HG02610 (cell line): ENCODE measurements at regions not wholly inside any gene's neighbourhood (a gene's known extent, or its start where the extent isn't known, plus 50 kb on each side); places are given as distances from the start of the nearest gene placed in this dataset.
"Not testable (repeated sequence)": the region's sequence is repeated elsewhere in the genome, so short reads cannot be mapped to it uniquely, and the experiment has no call there.

ENCODE experiments used
- ATAC-seq: cut with Tn5 transposase; IDR thresholded peaks from one replicate; pipeline ENCODE4 v1.9.1; 2021; ENCODE audit warnings: mild to moderate bottlenecking, moderate library complexity; ENCODE audit not compliant: unreplicated experiment

DNA sequence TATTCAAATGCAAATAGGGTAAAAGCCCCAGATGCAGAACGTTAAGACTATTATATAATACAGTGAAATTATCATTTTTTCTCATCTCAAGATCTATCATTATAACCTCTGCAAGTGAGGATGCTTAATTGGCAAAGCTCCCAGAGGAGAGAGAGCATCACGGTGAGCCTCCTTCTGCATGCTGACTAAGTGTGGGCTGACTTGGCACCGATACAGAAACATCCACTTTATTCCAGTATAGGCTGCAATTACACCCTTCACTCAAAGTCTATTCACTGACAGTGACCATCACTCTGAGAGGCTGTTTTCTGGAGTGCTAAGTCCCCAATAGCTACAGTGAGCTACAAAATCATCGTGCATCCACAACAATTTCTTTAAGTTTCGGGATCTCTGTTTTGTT lies 171.1 kb upstream of the NBPF9 start:
- ATAC-seq, result not testable (repeated sequence)

DNA sequence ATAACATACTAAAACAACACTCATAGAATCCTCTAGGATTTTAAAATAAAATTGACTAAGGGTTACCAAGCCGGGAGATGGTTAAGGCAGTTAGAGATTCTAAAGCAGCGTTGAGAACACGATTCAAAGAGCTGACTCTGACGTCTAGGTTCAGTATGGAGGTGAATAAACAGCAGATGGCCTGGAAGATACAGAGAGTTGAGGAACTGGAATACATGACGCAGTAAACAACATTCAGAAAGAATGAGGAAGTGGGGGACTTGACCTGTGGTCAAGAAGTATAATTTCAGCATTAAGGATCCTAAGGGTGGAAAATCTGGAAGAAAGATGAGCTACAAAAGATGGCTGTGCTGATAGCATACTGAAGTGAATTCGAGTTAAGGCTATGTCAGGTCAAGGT lies 172.5 kb upstream of the NBPF9 start:
- not testable (repeated sequence) for ATAC-seq

DNA sequence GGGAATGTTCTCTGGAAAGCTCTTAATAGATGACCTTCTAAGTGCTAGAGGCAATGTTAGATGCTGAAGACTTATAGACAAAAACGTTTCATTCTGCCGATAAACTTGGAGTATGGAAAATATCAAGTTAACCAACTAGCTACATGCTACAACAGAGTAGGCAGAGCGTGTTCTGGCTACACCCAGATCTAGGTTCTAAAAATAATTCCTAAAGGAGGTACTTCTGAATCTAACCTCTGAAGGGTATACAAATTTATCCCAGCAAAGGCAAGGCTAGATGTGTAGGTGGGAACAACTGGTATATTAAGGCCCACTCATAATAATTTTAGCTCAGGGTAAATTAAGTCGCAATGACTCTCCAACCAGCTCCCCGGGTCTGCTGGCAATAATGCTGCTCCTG lies 173.1 kb upstream of the NBPF9 start:
- not testable (repeated sequence) for ATAC-seq

GRCh38 chr1:149278156-149278555 lies 174.8 kb upstream of the NBPF9 start:
- ATAC-seq, result not testable (repeated sequence)

DNA sequence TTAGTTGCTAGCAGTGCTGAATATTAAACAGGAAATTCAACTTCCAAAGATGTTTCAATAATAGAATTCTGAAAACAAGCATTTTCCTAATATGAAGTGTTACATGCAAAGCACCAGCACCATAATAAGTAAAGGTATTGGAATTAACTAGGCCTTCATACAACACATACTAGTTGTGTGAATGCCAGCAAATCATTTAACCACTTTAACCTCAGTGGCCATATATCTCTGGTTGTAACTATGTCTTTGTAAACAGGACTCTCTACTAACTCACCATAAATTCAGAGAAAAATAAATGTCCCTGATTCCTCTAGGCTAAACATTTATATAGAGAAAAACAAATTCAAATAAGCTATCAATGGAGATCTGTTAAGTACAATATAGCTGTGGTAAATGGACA lies 175.7 kb upstream of the NBPF9 start:
- ATAC-seq, result not testable (repeated sequence)

DNA sequence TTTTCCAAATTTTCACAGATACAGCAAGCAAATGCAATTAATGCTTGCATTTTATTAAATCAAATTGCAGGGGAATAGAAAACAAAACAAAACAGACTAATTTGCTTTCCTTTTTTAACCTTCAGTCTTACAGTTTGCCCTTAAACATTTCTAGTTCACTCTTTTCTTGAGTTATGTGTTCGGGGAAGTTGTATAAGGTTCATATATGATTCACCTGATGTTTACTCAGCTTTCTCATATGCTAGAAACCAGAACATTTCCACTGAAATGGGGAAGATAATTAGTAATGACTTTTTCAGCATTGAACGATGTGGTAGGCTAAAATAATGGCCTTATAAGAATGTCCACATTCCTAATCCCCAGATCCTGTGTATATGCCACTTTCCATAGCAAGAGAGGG lies 176.2 kb upstream of the NBPF9 start:
- not testable (repeated sequence) for ATAC-seq

GRCh38 chr1:149284773-149285172 lies 181.4 kb upstream of the NBPF9 start:
- not testable (repeated sequence) for ATAC-seq

GRCh38 chr1:149285205-149285604 lies 181.9 kb upstream of the NBPF9 start:
- not testable (repeated sequence) for ATAC-seq

GRCh38 chr1:149285638-149286037 lies 182.3 kb upstream of the NBPF9 start:
- ATAC-seq, result not testable (repeated sequence)

DNA sequence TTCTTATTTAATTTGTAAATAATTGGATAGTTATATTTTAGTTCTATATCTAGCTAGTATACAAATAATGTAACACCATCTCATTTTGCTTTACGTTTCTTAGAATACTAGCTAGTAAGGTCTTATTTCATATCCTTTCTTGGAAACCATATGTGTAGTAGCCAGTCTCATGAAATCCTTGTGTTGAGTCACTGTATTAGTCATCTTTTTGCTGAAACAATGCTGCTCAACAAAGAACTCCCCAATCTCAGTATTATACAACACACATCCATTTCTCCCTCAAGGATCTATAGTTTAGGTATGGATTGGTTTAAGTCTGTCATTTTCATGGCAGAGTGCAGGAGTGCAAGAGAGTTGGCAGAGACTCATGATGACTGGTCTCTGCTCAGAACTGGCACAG lies 185.2 kb upstream of the NBPF9 start:
- ATAC-seq, result not testable (repeated sequence)

DNA sequence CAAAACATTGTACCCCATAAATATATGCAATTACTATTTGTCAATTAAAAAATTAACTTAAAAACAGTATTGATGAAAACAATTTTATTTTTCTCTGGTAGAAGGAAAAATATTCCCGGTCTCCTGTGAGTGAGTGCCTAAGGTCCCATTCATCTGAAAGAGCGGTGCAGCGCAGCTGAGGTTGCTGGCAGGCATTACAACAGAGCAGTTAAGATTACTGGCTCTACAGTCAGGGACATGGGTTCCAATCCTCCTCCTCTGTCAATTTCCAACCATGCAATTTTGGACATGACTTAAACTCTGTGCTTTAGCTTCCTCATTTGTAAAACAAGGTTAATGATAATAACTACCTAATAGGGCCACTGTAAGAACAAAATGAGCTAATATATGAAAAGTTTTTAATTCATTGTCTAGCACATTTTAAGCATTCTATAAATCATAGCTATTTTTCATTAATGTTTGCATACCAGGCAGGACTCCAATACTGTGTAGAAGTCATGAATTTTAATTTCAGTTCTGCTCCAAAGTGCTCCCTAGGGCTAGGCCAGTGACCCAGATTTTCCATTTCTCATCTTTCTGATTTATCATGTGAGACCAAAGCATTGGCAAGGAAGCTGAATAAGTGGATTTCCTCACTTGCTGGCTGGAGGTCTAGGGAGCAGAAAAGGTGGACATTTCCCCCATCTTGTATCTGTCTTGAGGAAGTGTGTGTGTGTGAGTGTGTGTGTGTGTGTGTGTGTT lies 174.2 kb upstream of the NBPF19 start:
- ATAC-seq, result not testable (repeated sequence)

DNA sequence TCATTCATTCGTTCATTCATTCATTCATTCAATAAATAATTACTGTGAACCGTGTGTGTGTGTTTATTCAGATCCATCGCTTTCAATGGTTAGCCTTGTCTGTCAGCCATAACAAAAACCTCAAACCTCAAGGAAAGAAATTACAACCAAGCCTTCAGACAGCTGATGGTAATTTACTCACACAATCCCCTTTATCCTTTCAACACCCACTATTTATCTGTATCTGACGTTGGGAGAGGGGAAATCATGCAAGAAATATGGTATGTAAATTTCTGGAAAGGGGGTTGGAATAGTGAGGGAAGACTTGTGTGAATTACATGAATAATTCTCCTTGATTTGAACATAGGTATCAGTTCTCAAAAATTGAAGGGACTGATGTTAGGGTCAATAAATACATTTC lies 173.6 kb upstream of the NBPF19 start:
- not testable (repeated sequence) for ATAC-seq

- ATAC-seq, result not testable (repeated sequence)
Observed at GRCh38 chr1:149304796-149305195, 170.0 kb upstream of the NBPF19 start.

DNA sequence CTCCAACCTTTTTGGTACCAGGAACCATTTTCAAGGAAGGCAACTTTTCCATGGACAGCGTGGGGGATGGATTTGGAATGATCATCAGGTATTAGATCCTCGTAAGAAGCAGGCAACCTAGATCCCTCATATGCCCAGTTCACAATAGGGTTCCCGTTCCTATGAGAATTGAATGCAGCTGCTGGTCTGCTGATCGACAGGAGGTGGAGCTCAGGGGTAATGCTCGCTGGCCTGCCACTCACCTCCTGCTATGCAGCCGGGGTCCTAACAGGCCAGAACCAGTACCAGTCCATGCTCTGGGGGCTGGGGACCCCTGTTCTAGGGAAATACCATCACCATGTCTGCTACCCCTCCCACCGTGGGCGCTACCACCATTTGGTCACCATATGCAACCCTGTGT lies 167.2 kb upstream of the NBPF19 start:
- ATAC-seq, result not testable (repeated sequence)

- ATAC-seq, result not testable (repeated sequence)
Observed at GRCh38 chr1:149314921-149315320, 159.9 kb upstream of the NBPF19 start.

- ATAC-seq, result not testable (repeated sequence)
Observed at GRCh38 chr1:149320971-149321731, 153.7 kb upstream of the NBPF19 start.

GRCh38 chr1:149321732-149322016 lies 153.2 kb upstream of the NBPF19 start:
- ATAC-seq, result not testable (repeated sequence)

DNA sequence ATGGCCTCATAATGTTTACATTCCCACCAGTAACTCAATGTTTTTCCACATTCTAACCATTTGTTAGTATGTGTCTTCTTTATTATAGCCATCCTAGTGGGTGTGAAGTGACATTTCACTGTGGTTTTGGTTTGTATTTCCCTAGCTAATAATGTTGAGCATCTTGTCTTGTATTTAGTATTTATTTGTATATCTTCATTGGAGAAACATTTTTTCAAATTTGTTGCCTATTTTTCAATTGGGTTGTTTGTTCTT lies 144.8 kb upstream of the NBPF19 start:
- ATAC-seq, result not testable (repeated sequence)

GRCh38 chr1:149336082-149336481 lies 138.8 kb upstream of the NBPF19 start:
- ATAC-seq, result not testable (repeated sequence)

GRCh38 chr1:149338221-149338691 lies 136.6 kb upstream of the NBPF19 start:
- ATAC-seq, result not testable (repeated sequence)

DNA sequence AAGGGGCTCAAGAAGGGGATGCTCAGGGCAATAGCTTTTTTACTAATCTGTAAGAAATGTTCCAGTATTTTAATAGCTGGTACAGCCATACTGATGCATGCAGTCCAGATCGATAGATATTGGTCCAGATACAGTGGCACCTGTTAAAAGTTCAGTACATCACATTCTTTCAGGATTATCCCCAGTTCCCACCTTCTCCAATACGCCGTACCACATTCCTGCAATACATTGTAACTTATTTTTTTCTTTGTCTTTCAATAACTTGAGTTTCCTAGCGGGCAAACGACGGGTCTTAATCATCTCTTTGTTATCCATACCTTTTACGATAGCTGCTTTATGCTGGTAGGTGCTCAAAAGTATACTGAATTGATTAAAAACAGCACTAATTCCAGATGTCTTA lies 136.1 kb upstream of the NBPF19 start:
- ATAC-seq, result not testable (repeated sequence)

DNA sequence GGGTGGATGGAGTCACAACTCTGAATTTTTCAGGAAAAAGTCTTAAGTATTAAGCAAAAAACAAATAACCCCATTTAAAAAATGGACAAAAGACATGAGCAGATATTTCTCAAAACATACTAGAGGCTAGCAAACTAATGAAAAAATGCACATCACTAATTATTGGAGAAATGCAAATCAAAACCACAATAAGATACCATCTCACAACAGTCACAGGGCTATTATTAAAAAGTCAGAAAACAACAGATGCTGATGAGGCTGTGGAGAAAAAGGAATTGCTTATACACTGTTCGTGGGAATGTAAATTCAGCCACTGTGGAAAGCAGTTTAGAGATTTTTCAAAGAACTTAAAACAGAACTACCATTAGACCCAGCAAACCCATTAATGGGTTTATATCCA lies 125.4 kb upstream of the NBPF19 start:
- ATAC-seq, result not testable (repeated sequence)
